CD4-positive, alpha-beta T cell (primary cell): ENCODE measurements at regions not wholly inside any gene's neighbourhood (a gene's known extent, or its start where the extent isn't known, plus 50 kb on each side); places are given as distances from the start of the nearest gene placed in this dataset.

Source experiments
- ATAC-seq: fragments of 200-7000 bp; cut with Tn5 transposase; one replicate; pipeline ENCODE4 v1.10.0; 2022; ENCODE audit warnings: mild to moderate bottlenecking; ENCODE audit not compliant: poor library complexity
- CTCF ChIA-PET: fragments of 350-600 bp; sonication (Branson Sonifier 250); formaldehyde crosslinking; loops from one replicate; lab custom pipeline; 2021; ENCODE audit warnings: antibody characterized with exemption, inconsistent platforms; lab: Charles Lee
- POLR2A ChIA-PET: fragments of 350-600 bp; sonication (Branson Sonifier 250); formaldehyde crosslinking; loops from one replicate; lab custom pipeline; 2021; ENCODE audit warnings: antibody characterized with exemption, inconsistent platforms; lab: Charles Lee
- DNase-seq, 14 experiments: peaks; one replicate each; pipeline ENCODE4 v3.0.0-alpha.2; 2013 to 2020; ENCODE audit warnings: mixed read lengths in 2 of 14
- H3K27ac ChIP-seq, 2 donors: one replicate each; pipeline versions ENCODE4 v1.5.1 to v1.7.0; 2013; ENCODE audit warnings: low read length in 2 of 2, low read depth in 1 of 2, mild to moderate bottlenecking in 1 of 2
- H3K27me3 ChIP-seq, 2 experiments: 1 replicate in 1 of 2; 2 replicates in 1 of 2; pipeline versions ENCODE4 v1.6.1 to v1.7.0; 2013; ENCODE audit warnings: low read length in 2 of 2, control low read depth in 1 of 2, mild to moderate bottlenecking in 1 of 2, moderate library complexity in 1 of 2; ENCODE audit not compliant: insufficient read depth in 2 of 2, control insufficient read depth in 1 of 2
- H3K36me3 ChIP-seq: one replicate; pipeline ENCODE4 v1.6.1; 2013; ENCODE audit warnings: low read length, control low read depth; ENCODE audit not compliant: insufficient read depth
- H3K4me1 ChIP-seq: one replicate; pipeline ENCODE4 v1.6.1; 2013; ENCODE audit warnings: low read length, control low read depth; ENCODE audit not compliant: insufficient read depth
- H3K4me3 ChIP-seq: one replicate; pipeline ENCODE4 v1.5.1; 2013; ENCODE audit warnings: mild to moderate bottlenecking, low read length, moderate library complexity
- H3K9me3 ChIP-seq, 2 experiments: 1 replicate in 1 of 2; 2 replicates in 1 of 2; pipeline versions ENCODE4 v1.6.1 to v1.7.0; 2013; ENCODE audit warnings: low read length in 2 of 2, mild to moderate bottlenecking in 2 of 2, control low read depth in 1 of 2, moderate library complexity in 1 of 2; ENCODE audit not compliant: control insufficient read depth in 1 of 2, insufficient read depth in 1 of 2
- H3K27ac Mint-ChIP-seq: one replicate; pipeline ENCODE4 v1.8.0; 2020; ENCODE audit warnings: mixed read lengths
- H3K27me3 Mint-ChIP-seq: one replicate; pipeline ENCODE4 v1.8.0; 2021; ENCODE audit warnings: mixed read lengths
- H3K36me3 Mint-ChIP-seq: one replicate; pipeline ENCODE4 v1.8.0; 2021; ENCODE audit warnings: low read depth, mixed read lengths
- H3K4me1 Mint-ChIP-seq: one replicate; pipeline ENCODE4 v1.8.0; 2021; ENCODE audit warnings: low read depth, mixed read lengths
- H3K4me3 Mint-ChIP-seq: one replicate; pipeline ENCODE4 v1.8.0; 2020; ENCODE audit warnings: mild to moderate bottlenecking, mixed read lengths
- H3K9me3 Mint-ChIP-seq: one replicate; pipeline ENCODE4 v1.8.0; 2020; ENCODE audit warnings: mixed read lengths
- CTCF ChIP-seq: fragments of 200-600 bp; IDR thresholded peaks from one replicate; pipeline ENCODE4 v1.8.0; 2022; ENCODE audit warnings: antibody characterized with exemption, mild to moderate bottlenecking
- intact Hi-C, 2 experiments: fragments of 100-400 bp; cut with DNase I in 1 of 2; cut with micrococcal nuclease in 1 of 2; formaldehyde crosslinking; loops; one replicate each; pipeline versions ENCODE4 v1.15.1 to v1.9.0; 2023 to 2025; cut with DNase I, micrococcal nuclease

- H3K27me3 ChIP-seq, result peaks cover 0 to 2% of the 10 kb centered on the region in 2 experiments
- no peak for DNase-seq
- H3K4me3 Mint-ChIP-seq, result no peak overlapping the region
- ATAC-seq, result no peak
- CTCF ChIA-PET, result interaction anchor here (0.8 kb wide), 1 partner anchor 8 kb away, joined by 3 read pairs; no protein-coding TSS in a partner anchor
- TF ChIP-seq CTCF, result no peak
- POLR2A ChIA-PET, result no interaction called here
- no peaks in the 10 kb centered on the region for H3K36me3 ChIP-seq
- no peak overlapping the region for H3K4me3 ChIP-seq
- H3K27me3 Mint-ChIP-seq, result peaks cover 9% of the 10 kb centered on the region
- no peaks in the 10 kb centered on the region for H3K4me1 ChIP-seq
- no peaks in the 10 kb centered on the region for H3K9me3 ChIP-seq
- no peaks in the 10 kb centered on the region for H3K4me1 Mint-ChIP-seq
- no peak overlapping the region for H3K27ac ChIP-seq
- H3K9me3 Mint-ChIP-seq, result peaks cover 7% of the 10 kb centered on the region
- intact Hi-C loops, result no loop called here
- H3K27ac Mint-ChIP-seq, result no peak overlapping the region
- H3K36me3 Mint-ChIP-seq, result no peaks in the 10 kb centered on the region
Measured at GRCh38 chr10:21217748-21218367, 307.6 kb downstream of the SKIDA1 start.

- POLR2A ChIA-PET, result no interaction called here
- Histone ChIP-seq H3K36me3 (no peaks in the 10 kb centered on the region), H3K27ac (no peak overlapping the region), H3K27me3 (peaks cover 0 to 2% of the 10 kb centered on the region in 2 experiments), H3K4me3 (no peak overlapping the region), H3K4me1 (no peaks in the 10 kb centered on the region), H3K9me3 (no peaks in the 10 kb centered on the region)
- Mint-ChIP-seq H3K27me3 (peaks cover 9% of the 10 kb centered on the region), H3K4me3 (no peak overlapping the region), H3K9me3 (peaks cover 7% of the 10 kb centered on the region), H3K4me1 (no peaks in the 10 kb centered on the region), H3K27ac (no peak overlapping the region), H3K36me3 (no peaks in the 10 kb centered on the region)
- CTCF ChIA-PET, result interaction anchor here (0.8 kb wide), 1 partner anchor 9 kb away, joined by 3 read pairs; no protein-coding TSS in a partner anchor
- DNase-seq (no peak), ATAC-seq (no peak)
- TF ChIP-seq CTCF, result no peak
- intact Hi-C loops, result no loop called here
Measured at GRCh38 chr10:21217107-21217506, 308.4 kb downstream of the SKIDA1 start.

GRCh38 chr10:21214329-21214728 lies 311.2 kb downstream of the SKIDA1 start:
- H3K27me3 ChIP-seq, result peaks cover 0 to 2% of the 10 kb centered on the region in 2 experiments
- DNase-seq, result no peak
- ChIA-PET CTCF (no interaction called here), POLR2A (no interaction called here)
- H3K9me3 Mint-ChIP-seq, result peaks cover 3% of the 10 kb centered on the region
- H3K36me3 ChIP-seq, result no peaks in the 10 kb centered on the region
- no peak for ATAC-seq
- intact Hi-C loops, result no loop called here
- H3K36me3 Mint-ChIP-seq, result no peaks in the 10 kb centered on the region
- H3K27ac ChIP-seq, result no peak overlapping the region
- H3K4me1 Mint-ChIP-seq, result no peaks in the 10 kb centered on the region
- no peak overlapping the region for H3K4me3 ChIP-seq
- H3K9me3 ChIP-seq, result no peaks in the 10 kb centered on the region
- peaks cover 12% of the 10 kb centered on the region for H3K27me3 Mint-ChIP-seq
- H3K4me1 ChIP-seq, result no peaks in the 10 kb centered on the region
- H3K27ac Mint-ChIP-seq, result no peak overlapping the region
- no peak overlapping the region for H3K4me3 Mint-ChIP-seq
- TF ChIP-seq CTCF, result no peak
